H1 (cell line): ENCODE measurements at regions not wholly inside any gene's neighbourhood (a gene's known extent, or its start where the extent isn't known, plus 50 kb on each side); places are given as distances from the start of the nearest gene placed in this dataset.

ENCODE experiments used
- CTCF ChIA-PET: fragments of 300-600 bp; sonication (Branson Sonifier 250); formaldehyde crosslinking; loops from one replicate; lab custom pipeline; 2021; ENCODE audit not compliant: partially characterized antibody; lab: Charles Lee
- POLR2A ChIA-PET: fragments of 300-600 bp; sonication (Branson Sonifier 250); formaldehyde crosslinking; loops from one replicate; lab custom pipeline; 2021; ENCODE audit warnings: inconsistent platforms; ENCODE audit not compliant: partially characterized antibody; lab: Charles Lee
- DNase-seq, 2 experiments: peaks; one replicate each; pipeline versions ENCODE4 v3.0.0 to v3.0.0-alpha.2; 2010 to 2022; ENCODE audit warnings: low spot score in 2 of 2, low read depth in 1 of 2, mixed read lengths in 1 of 2
- FAIRE-seq: peaks from 2 replicates; lab custom pipeline; 2011; peaks lifted over from hg19 to GRCh38; lab: Jason Lieb, UNC
- H2AFZ ChIP-seq: 2 replicates; pipeline ENCODE4 v1.8.1; 2012; ENCODE audit warnings: low read length, inconsistent platforms
- H2AK5ac ChIP-seq: 2 replicates; pipeline ENCODE4 v1.6.1; 2013; ENCODE audit warnings: low read depth, low read length
- H2BK120ac ChIP-seq: replicated peaks from 2 replicates; pipeline ENCODE3; 2013; ENCODE audit warnings: low read depth, low read length, inconsistent platforms
- H2BK12ac ChIP-seq: 2 replicates; pipeline ENCODE4 v1.6.1; 2013; ENCODE audit warnings: low read depth, low read length
- H2BK15ac ChIP-seq: 2 replicates; pipeline ENCODE4 v1.6.1; 2013; ENCODE audit warnings: low read length
- H2BK20ac ChIP-seq: 2 replicates; pipeline ENCODE4 v1.6.1; 2013; ENCODE audit warnings: low read length
- H2BK5ac ChIP-seq: 2 replicates; pipeline ENCODE4 v1.6.1; 2013; ENCODE audit warnings: low read depth, low read length
- H3K14ac ChIP-seq: 2 replicates; pipeline ENCODE4 v1.6.1; 2013; ENCODE audit warnings: inconsistent platforms; ENCODE audit not compliant: insufficient read length
- H3K18ac ChIP-seq: 2 replicates; pipeline ENCODE4 v1.6.1; 2013; ENCODE audit warnings: low read length; ENCODE audit errors: extremely low read depth
- H3K23ac ChIP-seq: 2 replicates; pipeline ENCODE4 v1.6.1; 2013; ENCODE audit warnings: inconsistent platforms; ENCODE audit not compliant: insufficient read length
- H3K23me2 ChIP-seq: 2 replicates; pipeline ENCODE4 v1.6.1; 2013; ENCODE audit warnings: low read depth, low read length
- H3K27ac ChIP-seq: 2 replicates; pipeline ENCODE4 v1.6.1; 2011; ENCODE audit warnings: low read depth, low read length, inconsistent platforms
- H3K27me3 ChIP-seq, 4 experiments: replicated peaks in 1 of 4; 1 replicate in 1 of 4; 2 replicates in 3 of 4; pipeline versions ENCODE4 v1.6.1 to v1.8.1; 2011 to 2013; ENCODE audit warnings: low read length in 3 of 4, mild to moderate bottlenecking in 3 of 4, inconsistent platforms in 2 of 4, mixed read lengths in 2 of 4, moderate library complexity in 1 of 4; ENCODE audit not compliant: control insufficient read depth in 3 of 4, insufficient read depth in 3 of 4; ENCODE audit errors: extremely low read depth in 1 of 4
- H3K36me3 ChIP-seq, 4 experiments: 2 replicates each; pipeline versions ENCODE4 v1.6.1 to v1.8.1; 2011 to 2013; ENCODE audit warnings: mild to moderate bottlenecking in 4 of 4, low read length in 3 of 4, moderate library complexity in 2 of 4, control low read depth in 1 of 4, inconsistent platforms in 1 of 4; ENCODE audit not compliant: insufficient read depth in 4 of 4, control insufficient read depth in 2 of 4
- H3K4ac ChIP-seq: replicated peaks from 2 replicates; pipeline ENCODE3; 2013; ENCODE audit warnings: low read length, low read depth, mixed read lengths, inconsistent platforms; ENCODE audit not compliant: insufficient read length
- H3K4me1 ChIP-seq, 4 experiments: replicated peaks in 1 of 4; 1 replicate in 1 of 4; 2 replicates in 3 of 4; pipeline versions ENCODE4 v1.6.1 to v1.8.1; 2011 to 2013; ENCODE audit warnings: low read length in 3 of 4, inconsistent platforms in 2 of 4, mixed read lengths in 1 of 4; ENCODE audit not compliant: insufficient read depth in 4 of 4, control insufficient read depth in 3 of 4
- H3K4me2 ChIP-seq, 2 experiments: 2 replicates each; pipeline versions ENCODE4 v1.6.1 to v1.8.1; 2011 to 2013; ENCODE audit warnings: low read depth in 2 of 2, low read length in 2 of 2, control low read depth in 1 of 2, inconsistent platforms in 1 of 2, mild to moderate bottlenecking in 1 of 2; ENCODE audit not compliant: insufficient read depth in 1 of 2
- H3K4me3 ChIP-seq, 4 experiments: fragments of 200-600, 300-600 bp in 1 of 4; sonication (generic), shearing (Covaris generic), sonication (Bioruptor Twin) in 1 of 4; 2 replicates each; pipeline versions ENCODE4 v1.5.1 to v1.8.1; 2011 to 2016; ENCODE audit warnings: low read length in 4 of 4, low read depth in 3 of 4, control low read depth in 2 of 4, inconsistent platforms in 2 of 4, mild to moderate bottlenecking in 2 of 4, mixed read lengths in 1 of 4, moderate library complexity in 1 of 4; ENCODE audit not compliant: insufficient read depth in 2 of 4; ENCODE audit errors: extremely low read depth in 1 of 4
- H3K56ac ChIP-seq: replicated peaks from 2 replicates; pipeline ENCODE3; 2013; ENCODE audit warnings: low read depth, mild to moderate bottlenecking, mixed read lengths, low read length, inconsistent platforms; ENCODE audit not compliant: insufficient read length
- H3K79me1 ChIP-seq: 2 replicates; pipeline ENCODE4 v1.6.1; 2013; ENCODE audit warnings: low read depth, low read length, control low read depth
- H3K79me2 ChIP-seq, 2 experiments: 2 replicates each; pipeline versions ENCODE4 v1.6.1 to v1.8.1; 2012 to 2013; ENCODE audit warnings: low read length in 2 of 2, mild to moderate bottlenecking in 2 of 2, inconsistent platforms in 1 of 2; ENCODE audit not compliant: insufficient read depth in 2 of 2, control insufficient read depth in 1 of 2
- H3K9ac ChIP-seq, 4 experiments: replicated peaks in 1 of 4; 1 replicate in 1 of 4; 2 replicates in 3 of 4; pipeline versions ENCODE4 v1.6.1 to v1.8.1; 2011 to 2013; ENCODE audit warnings: low read depth in 3 of 4, low read length in 3 of 4, control low read depth in 2 of 4, mild to moderate bottlenecking in 2 of 4, moderate library complexity in 2 of 4, inconsistent platforms in 1 of 4; ENCODE audit errors: extremely low read depth in 1 of 4
- H3K9me3 ChIP-seq, 2 experiments: 2 replicates each; pipeline versions ENCODE4 v1.6.1 to v1.8.1; 2012 to 2013; ENCODE audit warnings: mild to moderate bottlenecking in 2 of 2, moderate library complexity in 2 of 2, control low read depth in 1 of 2, inconsistent platforms in 1 of 2, low read depth in 1 of 2, low read length in 1 of 2, mixed read lengths in 1 of 2; ENCODE audit not compliant: insufficient read depth in 2 of 2
- H4K20me1 ChIP-seq, 2 experiments: replicated peaks in 1 of 2; 2 replicates each; pipeline versions ENCODE3 to v1.8.1; 2011 to 2013; ENCODE audit warnings: inconsistent platforms in 2 of 2, low read length in 2 of 2, mild to moderate bottlenecking in 1 of 2; ENCODE audit not compliant: insufficient read depth in 2 of 2, control insufficient read depth in 1 of 2
- H4K5ac ChIP-seq: 2 replicates; pipeline ENCODE4 v1.6.1; 2013; ENCODE audit warnings: low read length, low read depth, mixed read lengths, inconsistent platforms; ENCODE audit not compliant: insufficient read length
- H4K8ac ChIP-seq: 2 replicates; pipeline ENCODE4 v1.8.0; 2013; ENCODE audit warnings: mild to moderate bottlenecking, moderate library complexity, low read length, inconsistent platforms; ENCODE audit not compliant: insufficient read depth; ENCODE audit errors: extremely low read depth
- H4K91ac ChIP-seq: replicated peaks from 2 replicates; pipeline ENCODE3; 2013; ENCODE audit warnings: low read length, mixed read lengths, inconsistent platforms; ENCODE audit not compliant: insufficient read length
- BCL11A ChIP-seq, 2 experiments: IDR thresholded peaks; one replicate each; pipeline ENCODE4 v1.6.1; 2011; ENCODE audit warnings: low read depth in 2 of 2, low read length in 2 of 2, mild to moderate bottlenecking in 2 of 2
- CTCF ChIP-seq, 3 experiments: IDR thresholded peaks; 1 replicate in 2 of 3; 2 replicates in 1 of 3; pipeline versions ENCODE4 v1.5.1 to v1.6.1; 2011; ENCODE audit warnings: low read length in 3 of 3, mild to moderate bottlenecking in 3 of 3, inconsistent platforms in 2 of 3, low read depth in 1 of 3, moderate library complexity in 1 of 3; ENCODE audit not compliant: insufficient read depth in 1 of 3; ENCODE audit errors: control extremely low read depth in 1 of 3
- FOSL1 ChIP-seq: IDR thresholded peaks from 2 replicates; pipeline ENCODE4 v1.6.1; 2011; ENCODE audit warnings: mild to moderate bottlenecking, low read depth, low read length, moderate library complexity; ENCODE audit not compliant: insufficient read depth
- JUND ChIP-seq: IDR thresholded peaks from 2 replicates; pipeline ENCODE4 v1.6.1; 2011; ENCODE audit warnings: mild to moderate bottlenecking, improper control_type of control experiment, low read length
- KDM1A ChIP-seq: fragments of 200-600, 300-600 bp; sonication (generic); IDR thresholded peaks from 2 replicates; pipeline ENCODE4 v1.7.1; 2016; ENCODE audit warnings: mild to moderate bottlenecking, low read length, borderline replicate concordance
- POU5F1 ChIP-seq: IDR thresholded peaks from 2 replicates; pipeline ENCODE4 v1.6.1; 2011; ENCODE audit warnings: low read depth, mild to moderate bottlenecking, low read length, moderate library complexity
- RAD21 ChIP-seq, 2 experiments: IDR thresholded peaks in 1 of 2; conservative IDR thresholded peaks in 1 of 2; 2 replicates each; pipeline ENCODE4 v1.6.1; 2011; ENCODE audit warnings: low read depth in 2 of 2, low read length in 2 of 2, improper control_type of control experiment in 1 of 2, inconsistent platforms in 1 of 2, mild to moderate bottlenecking in 1 of 2, moderate library complexity in 1 of 2
- RXRA ChIP-seq: IDR thresholded peaks from 2 replicates; pipeline ENCODE4 v1.6.1; 2011; ENCODE audit warnings: low read depth, mild to moderate bottlenecking, low read length, moderate library complexity; ENCODE audit not compliant: insufficient read depth
- SP4 ChIP-seq: IDR thresholded peaks from 2 replicates; pipeline ENCODE4 v1.6.1; 2012; ENCODE audit warnings: low read length, inconsistent platforms
- SRF ChIP-seq: IDR thresholded peaks from 2 replicates; pipeline ENCODE4 v1.6.1; 2011; ENCODE audit warnings: mild to moderate bottlenecking, low read depth, low read length, moderate library complexity
- SUZ12 ChIP-seq: fragments of 200-600 bp; sonication (generic); IDR thresholded peaks from 2 replicates; pipeline ENCODE4 v1.6.1; 2012; ENCODE audit warnings: mild to moderate bottlenecking, inconsistent platforms, low read length, moderate library complexity, mixed read lengths
- WGBS, 2 experiments: shearing (Covaris generic) in 1 of 2; methylation state at CpG; one replicate each; pipeline versions ENCODE4 v1.1.6 to v1.1.7; 2013 to 2015; ENCODE audit warnings: low lambda C conversion rate in 2 of 2, mixed read lengths in 2 of 2, inconsistent platforms in 1 of 2, low coverage in 1 of 2, missing lambda C conversion rate in 1 of 2; ENCODE audit not compliant: insufficient replicate concordance in 2 of 2, insufficient coverage in 1 of 2, insufficient read length in 1 of 2; ENCODE audit errors: extremely low coverage in 1 of 2, missing lambda C conversion rate in 1 of 2; 5-methylcytosine and 5-hydroxymethylcytosine counted together

GRCh38 chr12:19739195-19739776 lies 300.0 kb downstream of the AEBP2 start:
- ChIA-PET CTCF (interaction anchor here (0.7 to 4.8 kb wide), 31 partner anchors 8 to 1083 kb away, joined by 3 to 23 read pairs (median 4); no protein-coding TSS in a partner anchor), POLR2A (no interaction called here)
- Histone ChIP-seq H3K36me3 (no peaks in the 10 kb centered on the region; a peak in 2 of 8 replicates), H3K9me3 (peaks cover 8% of the 10 kb centered on the region in 2 experiments; a peak in 3 of 4 replicates), H2BK120ac (no peak overlapping the region), H3K27me3 (no peaks in the 10 kb centered on the region), H3K14ac (no peak overlapping the region), H4K20me1 (no peaks in the 10 kb centered on the region), H3K4me3 (no peak overlapping the region), H3K9ac (no peak overlapping the region), H2AFZ (no peak overlapping the region), H2BK12ac (no peak overlapping the region), H2AK5ac (no peak overlapping the region), H3K79me2 (no peaks in the 10 kb centered on the region), H3K4me2 (no peak overlapping the region), H3K4ac (no peak overlapping the region), H3K23ac (no peak overlapping the region), H2BK5ac (no peak overlapping the region), H4K8ac (no peak overlapping the region), H4K5ac (no peak overlapping the region), H3K18ac (no peak overlapping the region), H2BK20ac (no peak overlapping the region), H2BK15ac (no peak overlapping the region), H3K56ac (no peak overlapping the region), H4K91ac (no peak overlapping the region), H3K23me2 (no peaks in the 10 kb centered on the region), H3K27ac (no peak overlapping the region), H3K4me1 (no peaks in the 10 kb centered on the region), H3K79me1 (no peaks in the 10 kb centered on the region)
- 62% methylated on average over 3 of the region's 3 CpGs; no CpG with 5 or more reads in 1 of the 2 experiments for WGBS, 2 experiments
- no peak for DNase-seq
- peak; percentile 71 for FAIRE-seq
- TF ChIP-seq SUZ12 (no peak), RXRA (no peak), CTCF (IDR thresholded peaks at IDR 0.05; ENCODE audit: control extremely low read depth in 1 of 3, insufficient read depth in 1 of 3, low read depth in 1 of 3, low read length in 3 of 3) (peak in 2 of 3 experiments; percentile 53; a peak in 2 of 4 replicates), POU5F1 (no peak), KDM1A (no peak), SP4 (no peak), SRF (no peak), BCL11A (IDR thresholded peaks at IDR 0.05; ENCODE audit: low read depth in 2 of 2, low read length in 2 of 2) (no peak), JUND (no peak), RAD21 (IDR thresholded peaks at IDR 0.05 in 1 of 2, conservative IDR thresholded peaks at IDR 0.05 in 1 of 2; ENCODE audit: low read depth in 2 of 2, low read length in 2 of 2) (peak; percentile 78 to 81), FOSL1 (no peak)
